ENCODE measurements at regions not wholly inside any gene's neighbourhood (a gene's known extent, or its start where the extent isn't known, plus 50 kb on each side); places are given as distances from the start of the nearest gene placed in this dataset.

DNA sequence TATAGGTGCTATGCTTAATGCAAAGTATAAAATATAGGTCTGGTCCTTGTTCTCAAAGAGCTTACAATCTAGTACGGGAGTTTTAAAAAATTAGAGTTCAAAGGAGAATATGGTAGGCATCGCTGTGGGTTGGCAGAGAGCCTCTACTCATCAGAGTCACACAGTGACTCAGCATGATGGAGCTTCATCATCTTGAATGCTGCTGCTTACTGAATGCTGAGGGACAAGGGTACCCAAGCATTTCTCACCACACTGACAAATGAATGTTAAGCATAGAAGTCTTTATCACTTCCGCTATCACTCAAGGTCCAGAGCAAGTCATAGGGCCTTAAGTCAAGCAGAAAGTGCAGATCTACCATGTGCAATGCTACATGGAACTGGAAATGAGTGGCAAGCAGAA lies 268.6 kb upstream of the IGFBP7 start (continued):
- TF ChIP-seq, protein P1, sequence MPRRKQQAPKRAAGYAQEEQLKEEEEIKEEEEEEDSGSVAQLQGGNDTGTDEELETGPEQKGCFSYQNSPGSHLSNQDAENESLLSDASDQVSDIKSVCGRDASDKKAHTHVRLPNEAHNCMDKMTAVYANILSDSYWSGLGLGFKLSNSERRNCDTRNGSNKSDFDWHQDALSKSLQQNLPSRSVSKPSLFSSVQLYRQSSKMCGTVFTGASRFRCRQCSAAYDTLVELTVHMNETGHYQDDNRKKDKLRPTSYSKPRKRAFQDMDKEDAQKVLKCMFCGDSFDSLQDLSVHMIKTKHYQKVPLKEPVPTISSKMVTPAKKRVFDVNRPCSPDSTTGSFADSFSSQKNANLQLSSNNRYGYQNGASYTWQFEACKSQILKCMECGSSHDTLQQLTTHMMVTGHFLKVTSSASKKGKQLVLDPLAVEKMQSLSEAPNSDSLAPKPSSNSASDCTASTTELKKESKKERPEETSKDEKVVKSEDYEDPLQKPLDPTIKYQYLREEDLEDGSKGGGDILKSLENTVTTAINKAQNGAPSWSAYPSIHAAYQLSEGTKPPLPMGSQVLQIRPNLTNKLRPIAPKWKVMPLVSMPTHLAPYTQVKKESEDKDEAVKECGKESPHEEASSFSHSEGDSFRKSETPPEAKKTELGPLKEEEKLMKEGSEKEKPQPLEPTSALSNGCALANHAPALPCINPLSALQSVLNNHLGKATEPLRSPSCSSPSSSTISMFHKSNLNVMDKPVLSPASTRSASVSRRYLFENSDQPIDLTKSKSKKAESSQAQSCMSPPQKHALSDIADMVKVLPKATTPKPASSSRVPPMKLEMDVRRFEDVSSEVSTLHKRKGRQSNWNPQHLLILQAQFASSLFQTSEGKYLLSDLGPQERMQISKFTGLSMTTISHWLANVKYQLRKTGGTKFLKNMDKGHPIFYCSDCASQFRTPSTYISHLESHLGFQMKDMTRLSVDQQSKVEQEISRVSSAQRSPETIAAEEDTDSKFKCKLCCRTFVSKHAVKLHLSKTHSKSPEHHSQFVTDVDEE (CRISPR knock-in tag; IDR thresholded peaks at IDR 0.05) = no peak
- TF ChIP-seq ZNF8 (CRISPR knock-in tag; IDR thresholded peaks at IDR 0.05) (no peak), TOX (CRISPR knock-in tag; IDR thresholded peaks at IDR 0.05; ENCODE audit: borderline replicate concordance) (no peak), ZFP30 (CRISPR knock-in tag; IDR thresholded peaks at IDR 0.05) (no peak)

DNA sequence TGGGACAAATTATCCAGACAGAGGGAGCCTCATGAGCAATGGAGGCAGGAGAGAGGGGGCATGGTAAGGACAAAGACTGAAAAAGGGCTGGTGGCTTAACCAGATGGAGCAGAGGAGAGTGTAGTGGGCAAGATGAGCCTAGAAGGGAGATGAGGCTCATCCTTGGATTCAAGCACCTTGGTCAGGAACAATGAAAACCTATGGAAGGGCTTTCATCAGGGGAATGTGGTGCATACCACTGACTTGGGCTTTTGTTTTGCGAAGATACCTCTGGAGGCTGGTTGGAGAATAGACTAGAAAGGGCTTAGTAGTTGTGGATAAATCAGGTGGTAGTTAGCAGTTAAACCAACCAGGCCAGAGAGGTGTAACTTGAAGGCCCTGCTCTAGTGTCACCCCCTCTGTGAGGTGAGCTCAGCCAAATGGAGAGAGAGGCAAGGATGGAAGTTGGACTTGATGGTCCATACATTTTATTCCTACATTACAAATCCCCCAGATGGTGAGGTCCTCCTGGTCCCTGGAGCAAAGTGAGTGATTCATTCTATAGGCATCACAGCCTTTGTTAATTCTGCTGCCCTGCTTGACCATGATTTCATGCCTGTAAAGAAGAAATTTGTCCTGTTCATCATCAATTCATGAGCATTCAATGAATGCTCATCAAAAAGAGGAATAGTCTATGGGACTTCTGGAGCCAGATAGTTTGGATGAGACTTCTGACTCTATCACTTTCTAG lies 264.8 kb upstream of the IGFBP7 start:
- no peak for ATAC-seq
- TF ChIP-seq ARNTL (CRISPR knock-in tag; IDR thresholded peaks at IDR 0.05; ENCODE audit: borderline replicate concordance, low read depth) (no peak), BACH2 (CRISPR knock-in tag; IDR thresholded peaks at IDR 0.05; ENCODE audit: borderline replicate concordance) (no peak), OSR1 (CRISPR knock-in tag; IDR thresholded peaks at IDR 0.05) (no peak), TOX (CRISPR knock-in tag; IDR thresholded peaks at IDR 0.05; ENCODE audit: borderline replicate concordance) (no peak)

DNA sequence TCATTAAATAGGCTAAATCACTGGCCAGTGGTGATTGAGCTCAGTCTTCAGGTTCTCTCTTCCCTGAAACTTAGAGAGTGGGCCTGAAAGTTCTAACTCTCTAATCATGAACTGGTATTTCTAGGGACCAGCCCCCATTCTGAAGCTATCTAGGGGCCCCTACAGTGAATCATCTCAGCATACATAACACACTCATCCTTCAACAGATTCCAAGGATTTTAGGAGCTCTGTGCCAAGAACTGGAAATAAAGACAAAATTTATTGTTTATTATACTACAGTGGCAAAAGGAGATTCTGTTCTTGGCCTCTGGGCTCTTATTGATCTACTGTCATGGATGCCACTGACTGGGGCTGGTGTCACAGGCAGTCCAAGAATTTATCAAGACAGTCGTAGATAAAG lies 263.8 kb upstream of the IGFBP7 start:
- TF ChIP-seq SNAI2 (CRISPR knock-in tag; IDR thresholded peaks at IDR 0.05) (no peak), ZNF70 (CRISPR knock-in tag; IDR thresholded peaks at IDR 0.05) (no peak), OSR1 (CRISPR knock-in tag; IDR thresholded peaks at IDR 0.05) (no peak), ZNF8 (CRISPR knock-in tag; IDR thresholded peaks at IDR 0.05) (no peak), ARNTL (CRISPR knock-in tag; IDR thresholded peaks at IDR 0.05; ENCODE audit: borderline replicate concordance, low read depth) (no peak), TOX (CRISPR knock-in tag; IDR thresholded peaks at IDR 0.05; ENCODE audit: borderline replicate concordance) (no peak), ZFP3 (CRISPR knock-in tag; IDR thresholded peaks at IDR 0.05) (no peak)
- TF ChIP-seq, protein P2, sequence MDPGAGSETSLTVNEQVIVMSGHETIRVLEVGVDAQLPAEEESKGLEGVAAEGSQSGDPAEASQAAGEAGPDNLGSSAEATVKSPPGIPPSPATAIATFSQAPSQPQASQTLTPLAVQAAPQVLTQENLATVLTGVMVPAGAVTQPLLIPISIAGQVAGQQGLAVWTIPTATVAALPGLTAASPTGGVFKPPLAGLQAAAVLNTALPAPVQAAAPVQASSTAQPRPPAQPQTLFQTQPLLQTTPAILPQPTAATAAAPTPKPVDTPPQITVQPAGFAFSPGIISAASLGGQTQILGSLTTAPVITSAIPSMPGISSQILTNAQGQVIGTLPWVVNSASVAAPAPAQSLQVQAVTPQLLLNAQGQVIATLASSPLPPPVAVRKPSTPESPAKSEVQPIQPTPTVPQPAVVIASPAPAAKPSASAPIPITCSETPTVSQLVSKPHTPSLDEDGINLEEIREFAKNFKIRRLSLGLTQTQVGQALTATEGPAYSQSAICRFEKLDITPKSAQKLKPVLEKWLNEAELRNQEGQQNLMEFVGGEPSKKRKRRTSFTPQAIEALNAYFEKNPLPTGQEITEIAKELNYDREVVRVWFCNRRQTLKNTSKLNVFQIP (CRISPR knock-in tag; IDR thresholded peaks at IDR 0.05; ENCODE audit: borderline replicate concordance, low read depth) = no peak
- ATAC-seq = no peak

DNA sequence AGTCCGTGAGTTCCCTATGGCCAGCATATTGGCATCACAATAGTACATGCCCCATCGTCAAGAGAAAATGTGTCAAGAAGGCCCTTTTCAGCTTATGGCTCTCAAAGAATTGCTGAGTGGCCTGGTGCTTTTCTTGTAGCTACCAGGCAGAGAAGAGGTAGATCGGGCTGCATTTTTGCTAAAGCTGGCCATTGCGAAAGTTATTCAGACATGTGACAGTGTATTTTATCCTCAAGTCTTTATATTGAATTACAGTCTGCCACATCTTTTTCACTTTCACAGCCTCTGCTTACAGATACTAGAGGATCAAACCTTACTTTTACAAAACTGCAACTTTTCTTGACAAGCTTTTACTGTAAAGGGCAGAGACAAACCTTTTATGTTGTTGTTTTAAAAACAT lies 261.5 kb upstream of the IGFBP7 start:
- no peak for ATAC-seq

DNA sequence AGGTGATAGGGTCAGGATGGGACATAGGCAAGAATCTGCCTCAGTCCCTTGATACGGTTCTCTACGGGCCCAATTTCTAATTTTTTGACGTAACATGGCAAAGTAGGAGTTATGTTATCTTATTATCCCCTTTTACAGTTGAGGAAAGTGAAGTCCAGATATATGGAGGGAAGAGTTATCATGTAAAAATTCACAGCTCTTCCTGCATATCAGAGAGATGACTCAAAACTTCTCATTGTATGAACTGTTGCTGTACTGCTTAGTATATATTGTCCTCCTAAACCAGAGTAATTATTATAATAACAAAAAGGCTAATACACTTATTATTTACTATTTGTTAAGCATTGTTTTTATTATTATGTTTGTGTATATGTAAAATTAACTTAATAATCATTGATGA lies 260.5 kb upstream of the IGFBP7 start:
- no peak for TF ChIP-seq RARB (CRISPR knock-in tag; IDR thresholded peaks at IDR 0.05)
- TF ChIP-seq TOX (CRISPR knock-in tag; IDR thresholded peaks at IDR 0.05; ENCODE audit: borderline replicate concordance) = no peak
- no peak for TF ChIP-seq ZC3H10 (CRISPR knock-in tag; IDR thresholded peaks at IDR 0.05)
- TF ChIP-seq ISL1 (CRISPR knock-in tag; IDR thresholded peaks at IDR 0.05) = no peak
- no peak for TF ChIP-seq ZNF8 (CRISPR knock-in tag; IDR thresholded peaks at IDR 0.05)
- TF ChIP-seq PPARA (CRISPR knock-in tag; IDR thresholded peaks at IDR 0.05; ENCODE audit: borderline replicate concordance) = no peak
- no peak for TF ChIP-seq SNAI2 (CRISPR knock-in tag; IDR thresholded peaks at IDR 0.05)
- TF ChIP-seq TCF4 (CRISPR knock-in tag; IDR thresholded peaks at IDR 0.05; ENCODE audit: borderline replicate concordance) = no peak
- TF ChIP-seq, protein P3, sequence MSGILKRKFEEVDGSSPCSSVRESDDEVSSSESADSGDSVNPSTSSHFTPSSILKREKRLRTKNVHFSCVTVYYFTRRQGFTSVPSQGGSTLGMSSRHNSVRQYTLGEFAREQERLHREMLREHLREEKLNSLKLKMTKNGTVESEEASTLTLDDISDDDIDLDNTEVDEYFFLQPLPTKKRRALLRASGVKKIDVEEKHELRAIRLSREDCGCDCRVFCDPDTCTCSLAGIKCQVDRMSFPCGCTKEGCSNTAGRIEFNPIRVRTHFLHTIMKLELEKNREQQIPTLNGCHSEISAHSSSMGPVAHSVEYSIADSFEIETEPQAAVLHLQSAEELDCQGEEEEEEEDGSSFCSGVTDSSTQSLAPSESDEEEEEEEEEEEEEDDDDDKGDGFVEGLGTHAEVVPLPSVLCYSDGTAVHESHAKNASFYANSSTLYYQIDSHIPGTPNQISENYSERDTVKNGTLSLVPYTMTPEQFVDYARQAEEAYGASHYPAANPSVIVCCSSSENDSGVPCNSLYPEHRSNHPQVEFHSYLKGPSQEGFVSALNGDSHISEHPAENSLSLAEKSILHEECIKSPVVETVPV (CRISPR knock-in tag; IDR thresholded peaks at IDR 0.05) = no peak
- no peak for TF ChIP-seq ZFP3 (CRISPR knock-in tag; IDR thresholded peaks at IDR 0.05)
- TF ChIP-seq, protein P1 (CRISPR knock-in tag; IDR thresholded peaks at IDR 0.05) = no peak
- no peak for TF ChIP-seq ZNF565 (CRISPR knock-in tag; conservative IDR thresholded peaks at IDR 0.05; ENCODE audit: low read depth)
- TF ChIP-seq BACH2 (CRISPR knock-in tag; IDR thresholded peaks at IDR 0.05; ENCODE audit: borderline replicate concordance) = no peak
- TF ChIP-seq ZNF70 (CRISPR knock-in tag; IDR thresholded peaks at IDR 0.05) = no peak
- no peak for TF ChIP-seq ARNTL (CRISPR knock-in tag; IDR thresholded peaks at IDR 0.05; ENCODE audit: borderline replicate concordance, low read depth)
- TF ChIP-seq GLIS3 (CRISPR knock-in tag; IDR thresholded peaks at IDR 0.05) = no peak
- no peak for TF ChIP-seq CSDC2 (CRISPR knock-in tag; IDR thresholded peaks at IDR 0.05)
- no peak for TF ChIP-seq ZFP30 (CRISPR knock-in tag; IDR thresholded peaks at IDR 0.05)
- ATAC-seq = no peak

More for the DNA sequence above, 261.5 kb upstream of the IGFBP7 start:
- no peak for TF ChIP-seq ARNTL (CRISPR knock-in tag; IDR thresholded peaks at IDR 0.05; ENCODE audit: borderline replicate concordance, low read depth)
- TF ChIP-seq, protein P4, sequence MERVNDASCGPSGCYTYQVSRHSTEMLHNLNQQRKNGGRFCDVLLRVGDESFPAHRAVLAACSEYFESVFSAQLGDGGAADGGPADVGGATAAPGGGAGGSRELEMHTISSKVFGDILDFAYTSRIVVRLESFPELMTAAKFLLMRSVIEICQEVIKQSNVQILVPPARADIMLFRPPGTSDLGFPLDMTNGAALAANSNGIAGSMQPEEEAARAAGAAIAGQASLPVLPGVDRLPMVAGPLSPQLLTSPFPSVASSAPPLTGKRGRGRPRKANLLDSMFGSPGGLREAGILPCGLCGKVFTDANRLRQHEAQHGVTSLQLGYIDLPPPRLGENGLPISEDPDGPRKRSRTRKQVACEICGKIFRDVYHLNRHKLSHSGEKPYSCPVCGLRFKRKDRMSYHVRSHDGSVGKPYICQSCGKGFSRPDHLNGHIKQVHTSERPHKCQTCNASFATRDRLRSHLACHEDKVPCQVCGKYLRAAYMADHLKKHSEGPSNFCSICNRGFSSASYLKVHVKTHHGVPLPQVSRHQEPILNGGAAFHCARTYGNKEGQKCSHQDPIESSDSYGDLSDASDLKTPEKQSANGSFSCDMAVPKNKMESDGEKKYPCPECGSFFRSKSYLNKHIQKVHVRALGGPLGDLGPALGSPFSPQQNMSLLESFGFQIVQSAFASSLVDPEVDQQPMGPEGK (CRISPR knock-in tag; IDR thresholded peaks at IDR 0.05; ENCODE audit: borderline replicate concordance) = no peak
- no peak for TF ChIP-seq ESRRG (CRISPR knock-in tag; IDR thresholded peaks at IDR 0.05)

Data from SK-N-SH treated with all-trans-retinoic acid at 6 μM for 48 hours (cell line).